Lower lobe of right lung (tissue), 2 donors: ENCODE measurements at regions not wholly inside any gene's neighbourhood (a gene's known extent, or its start where the extent isn't known, plus 50 kb on each side); places are given as distances from the start of the nearest gene placed in this dataset.
"Not testable (repeated sequence)": the region's sequence is repeated elsewhere in the genome, so short reads cannot be mapped to it uniquely, and the experiment has no call there.

Experiments used
- ATAC-seq, 2 donors: fragments of 200-7000 bp; cut with Tn5 transposase; one replicate each; pipeline ENCODE4 v1.9.1; 2020 to 2022; ENCODE audit warnings: mild to moderate bottlenecking in 2 of 2, moderate library complexity in 2 of 2
- DNase-seq: peaks from one replicate; pipeline ENCODE4 v3.0.0-alpha.2; 2020
- H3K27ac ChIP-seq: fragments of 200-600 bp; one replicate; pipeline ENCODE4 v1.8.0; 2022
- H3K27me3 ChIP-seq: fragments of 200-600 bp; one replicate; pipeline ENCODE4 v1.8.0; 2022; ENCODE audit warnings: low read depth
- H3K36me3 ChIP-seq: fragments of 200-600 bp; one replicate; pipeline ENCODE4 v1.8.0; 2022; ENCODE audit warnings: mild to moderate bottlenecking
- H3K4me1 ChIP-seq: fragments of 200-600 bp; one replicate; pipeline ENCODE4 v1.8.0; 2022
- H3K4me3 ChIP-seq: fragments of 200-600 bp; one replicate; pipeline ENCODE4 v1.8.0; 2022; ENCODE audit warnings: mild to moderate bottlenecking
- H3K9me3 ChIP-seq: fragments of 200-600 bp; one replicate; pipeline ENCODE4 v1.8.0; 2022
- CTCF ChIP-seq: fragments of 200-600 bp; IDR thresholded peaks from one replicate; pipeline ENCODE4 v1.8.0; 2022; ENCODE audit warnings: antibody characterized with exemption, mild to moderate bottlenecking
- intact Hi-C: fragments of 100-400 bp; cut with DNase I; formaldehyde crosslinking; loops from one replicate; pipeline ENCODE4 v1.11.0; 2022
- donor health status: DM: no; HTN: yes; CAD: no; lungs with severe emphysema.

GRCh38 chr3:20837676-20838302 is 651.8 kb upstream of the SGO1 start:
- Histone ChIP-seq H3K27ac (no peak overlapping the region), H3K27me3 (no peaks in the 10 kb centered on the region), H3K4me1 (no peaks in the 10 kb centered on the region), H3K4me3 (no peak overlapping the region), H3K9me3 (no peaks in the 10 kb centered on the region), H3K36me3 (no peaks in the 10 kb centered on the region)
- DNase-seq (no peak), ATAC-seq (no peak)
- intact Hi-C loops, result no loop called here
- TF ChIP-seq CTCF, result no peak

- no peak overlapping the region for H3K27ac ChIP-seq
- H3K4me1 ChIP-seq, result no peaks in the 10 kb centered on the region
- H3K36me3 ChIP-seq, result no peaks in the 10 kb centered on the region
- no peak for DNase-seq
- intact Hi-C loops, result no loop called here
- no peak for ATAC-seq
- H3K4me3 ChIP-seq, result no peak overlapping the region
- TF ChIP-seq CTCF, result no peak
- no peaks in the 10 kb centered on the region for H3K9me3 ChIP-seq
- H3K27me3 ChIP-seq, result no peaks in the 10 kb centered on the region
Observed at GRCh38 chr3:20836801-20837200, 650.8 kb upstream of the SGO1 start.

- no peaks in the 10 kb centered on the region for H3K27me3 ChIP-seq
- H3K36me3 ChIP-seq, result no peaks in the 10 kb centered on the region
- no peaks in the 10 kb centered on the region for H3K4me1 ChIP-seq
- intact Hi-C loops, result no loop called here
- H3K9me3 ChIP-seq, result no peaks in the 10 kb centered on the region
- no peak overlapping the region for H3K27ac ChIP-seq
- no peak for ATAC-seq
- no peak for TF ChIP-seq CTCF
- no peak overlapping the region for H3K4me3 ChIP-seq
- no peak for DNase-seq
Observed at GRCh38 chr3:20832963-20833362, 647.0 kb upstream of the SGO1 start.

- Histone ChIP-seq H3K4me1 (no peaks in the 10 kb centered on the region), H3K27ac (no peak overlapping the region), H3K4me3 (no peak overlapping the region), H3K36me3 (no peaks in the 10 kb centered on the region), H3K9me3 (no peaks in the 10 kb centered on the region), H3K27me3 (no peaks in the 10 kb centered on the region)
- no peak for TF ChIP-seq CTCF
- intact Hi-C loops, result no loop called here
- DNase-seq (no peak), ATAC-seq (no peak)
Observed at GRCh38 chr3:20822251-20822650, 636.2 kb upstream of the SGO1 start.

GRCh38 chr3:20820872-20821271 is 634.9 kb upstream of the SGO1 start:
- H3K27ac ChIP-seq, H3K4me3 ChIP-seq, H3K27me3 ChIP-seq, H3K36me3 ChIP-seq, ATAC-seq, H3K9me3 ChIP-seq, H3K4me1 ChIP-seq, intact Hi-C loops, DNase-seq: not testable (repeated sequence)

GRCh38 chr3:20811631-20812030 is 625.6 kb upstream of the SGO1 start:
- H3K27me3 ChIP-seq, result no peaks in the 10 kb centered on the region
- H3K4me1 ChIP-seq, result no peaks in the 10 kb centered on the region
- intact Hi-C loops, result no loop called here
- H3K27ac ChIP-seq, result no peak overlapping the region
- ATAC-seq, result no peak
- TF ChIP-seq CTCF, result no peak
- H3K4me3 ChIP-seq, result no peak overlapping the region
- H3K9me3 ChIP-seq, result no peaks in the 10 kb centered on the region
- no peaks in the 10 kb centered on the region for H3K36me3 ChIP-seq
- no peak for DNase-seq
